MV-4-11 (cell line): ENCODE measurements at regions not wholly inside any gene's neighbourhood (a gene's known extent, or its start where the extent isn't known, plus 50 kb on each side); places are given as distances from the start of the nearest gene placed in this dataset.
"Not testable (repeated sequence)": the region's sequence is repeated elsewhere in the genome, so short reads cannot be mapped to it uniquely, and the experiment has no call there.

Experiments
- DNase-seq: peaks from one replicate; lab custom pipeline; 2025; lab: John Stamatoyannopoulos, UW

DNA sequence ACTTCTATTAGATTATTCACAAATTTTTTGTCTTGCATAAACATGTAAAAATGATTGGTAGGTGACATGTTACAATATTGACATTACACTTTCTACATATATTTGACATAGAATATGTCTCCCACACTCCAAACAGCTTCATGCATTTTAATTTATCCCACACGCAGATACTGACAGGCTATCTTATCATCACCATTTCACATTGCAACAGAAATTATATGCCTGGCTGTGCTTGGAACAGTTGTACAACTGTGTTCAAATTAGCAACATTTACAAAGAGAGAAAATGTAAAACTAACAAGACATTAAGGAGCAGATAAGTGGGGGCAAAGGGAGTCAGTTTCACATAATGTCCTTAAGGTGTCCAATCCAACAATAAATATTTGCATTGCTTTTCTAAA, 1208.5 kb downstream of the NSUN3 start:
- no peak for DNase-seq

DNA sequence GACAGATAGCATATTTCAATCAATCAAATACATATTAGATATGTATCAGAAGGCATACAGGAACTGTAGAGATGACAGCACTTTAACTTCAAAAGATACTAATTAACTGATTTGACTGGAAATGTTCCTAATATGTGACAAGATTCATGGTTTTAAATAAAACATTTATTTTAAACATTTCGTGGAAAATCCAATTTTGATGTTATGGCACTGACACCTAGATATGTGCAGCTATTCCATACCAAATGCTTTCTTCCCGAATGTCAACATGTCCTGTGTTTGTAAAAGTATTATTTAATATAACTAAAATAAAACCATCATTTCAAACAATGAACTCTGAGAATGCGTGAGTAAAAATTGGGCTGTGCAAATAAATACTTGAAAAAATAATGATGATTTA, 1209.3 kb downstream of the NSUN3 start:
- DNase-seq: no peak

DNA sequence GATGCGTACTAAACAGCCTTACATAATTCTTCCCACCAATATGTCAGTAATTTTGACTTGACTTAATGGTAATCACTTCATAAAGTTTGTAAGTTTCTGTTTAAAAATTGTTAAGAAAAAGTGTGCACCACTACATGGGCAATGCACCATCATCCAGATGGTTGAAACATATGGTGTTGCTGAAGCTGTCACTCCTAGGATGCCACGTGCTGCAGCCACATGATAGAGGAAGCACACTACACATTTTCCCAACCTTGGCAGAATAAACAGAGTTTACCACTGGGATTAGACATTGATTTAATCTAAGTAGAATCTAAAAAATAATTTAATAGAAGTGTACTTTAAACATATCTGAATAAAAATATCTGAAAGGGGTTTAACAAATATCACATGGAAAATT, 1209.9 kb downstream of the NSUN3 start:
- DNase-seq: no peak

DNA sequence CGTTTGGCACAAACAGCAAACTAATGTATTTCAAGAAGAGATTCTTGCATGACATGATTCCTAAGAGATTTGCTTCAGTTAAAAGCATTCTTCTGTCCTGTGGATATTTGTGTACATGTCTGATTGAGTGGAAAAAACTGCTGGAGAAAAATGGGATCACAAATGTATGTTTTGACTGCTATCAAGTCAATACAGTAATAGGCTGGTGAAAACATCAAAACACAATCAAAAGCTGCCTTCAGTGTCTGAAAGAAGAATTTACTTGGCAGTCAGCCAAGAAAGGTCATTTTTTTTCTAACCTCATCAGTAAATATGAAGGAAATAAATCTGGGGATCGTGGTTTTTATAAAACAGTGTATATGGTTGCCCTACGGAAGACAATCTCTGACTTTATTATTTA, 1214.8 kb downstream of the NSUN3 start:
- no peak for DNase-seq

DNA sequence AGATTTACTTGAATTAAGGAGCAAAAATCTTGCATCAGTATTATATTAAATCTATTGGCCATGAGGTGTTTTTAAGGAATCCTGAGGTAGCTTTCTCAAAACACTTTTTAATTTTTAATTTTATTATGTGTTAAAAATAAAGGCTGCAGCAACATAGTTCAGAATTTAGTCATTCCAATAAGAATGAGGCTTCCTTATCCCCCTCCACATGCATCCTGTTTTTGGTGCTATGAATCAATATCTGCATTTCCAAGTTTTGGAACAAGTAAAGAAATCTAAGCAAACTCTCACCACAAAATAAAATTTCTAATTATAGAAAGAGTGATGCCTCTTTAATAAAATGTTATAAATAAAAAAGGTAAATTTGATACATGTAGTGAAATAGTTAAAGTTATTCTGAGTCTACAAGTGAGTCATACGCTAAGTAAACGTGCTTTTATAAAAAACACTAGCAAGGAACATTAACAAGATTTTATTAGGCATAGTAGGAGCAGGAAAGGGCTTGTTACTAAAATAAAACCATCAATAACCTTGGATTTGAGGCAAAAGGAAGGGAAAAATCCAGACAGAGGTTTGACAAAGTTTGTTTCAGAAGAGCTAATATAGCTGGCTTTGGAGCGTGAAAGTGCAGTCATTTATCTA, 1218.0 kb downstream of the NSUN3 start:
- DNase-seq: no peak

DNA sequence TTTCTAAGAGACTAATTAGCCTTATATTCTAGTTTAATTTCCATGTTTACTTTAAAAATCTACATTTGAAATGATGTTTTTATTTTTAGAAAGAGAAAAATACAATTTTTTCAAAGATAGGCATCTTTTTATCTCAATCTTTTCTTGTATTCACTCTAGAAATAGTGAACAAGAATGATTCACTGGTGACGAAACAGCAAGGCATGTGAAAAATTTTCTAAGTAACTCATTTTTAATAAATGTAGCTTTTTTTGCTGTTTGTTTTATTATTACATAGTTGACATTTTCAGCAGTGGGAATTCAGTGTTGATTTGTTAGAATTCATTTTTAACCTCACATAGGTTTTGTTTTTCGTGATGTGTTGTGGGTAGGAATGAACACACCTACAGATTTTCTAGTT, 1226.4 kb downstream of the NSUN3 start:
- DNase-seq: no peak

DNA sequence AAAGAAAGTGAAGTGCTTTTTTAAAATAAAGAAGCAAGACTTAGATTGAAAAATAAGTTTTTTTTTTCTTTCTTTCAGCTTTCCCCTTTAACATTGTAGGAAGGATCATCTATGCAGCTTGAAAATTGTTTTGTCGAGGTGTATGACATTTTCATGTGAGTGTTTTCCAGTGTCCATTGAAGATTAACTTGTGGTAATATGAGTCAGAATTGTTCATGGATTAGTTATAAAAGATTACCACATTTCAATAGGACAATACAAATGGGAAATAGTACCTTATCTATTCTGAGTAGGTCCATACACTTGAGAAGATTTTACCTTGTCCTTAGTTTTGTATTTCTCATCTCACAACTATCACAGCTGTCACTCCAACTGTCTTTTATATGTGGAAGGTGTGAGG, 1234.7 kb downstream of the NSUN3 start:
- no peak for DNase-seq

DNA sequence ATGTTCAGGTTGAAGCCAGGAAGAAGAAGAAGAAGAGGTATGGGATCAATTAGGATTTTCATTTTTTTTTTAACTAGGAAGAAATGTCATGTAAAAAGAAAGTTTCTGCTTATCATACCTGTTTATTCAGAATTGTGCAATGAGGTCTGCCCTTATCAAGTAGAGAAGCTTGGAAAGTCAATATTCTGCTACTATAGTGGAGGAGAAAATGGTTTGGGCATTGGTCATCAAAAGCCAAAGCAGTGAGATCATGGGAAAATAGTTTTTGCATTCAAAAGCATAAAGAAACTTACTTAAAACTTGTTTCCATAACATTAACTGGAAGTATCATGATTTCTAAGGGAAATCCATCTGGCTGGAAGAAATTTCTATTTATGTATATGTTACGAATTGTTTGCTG, 1239.2 kb downstream of the NSUN3 start:
- no peak for DNase-seq

DNA sequence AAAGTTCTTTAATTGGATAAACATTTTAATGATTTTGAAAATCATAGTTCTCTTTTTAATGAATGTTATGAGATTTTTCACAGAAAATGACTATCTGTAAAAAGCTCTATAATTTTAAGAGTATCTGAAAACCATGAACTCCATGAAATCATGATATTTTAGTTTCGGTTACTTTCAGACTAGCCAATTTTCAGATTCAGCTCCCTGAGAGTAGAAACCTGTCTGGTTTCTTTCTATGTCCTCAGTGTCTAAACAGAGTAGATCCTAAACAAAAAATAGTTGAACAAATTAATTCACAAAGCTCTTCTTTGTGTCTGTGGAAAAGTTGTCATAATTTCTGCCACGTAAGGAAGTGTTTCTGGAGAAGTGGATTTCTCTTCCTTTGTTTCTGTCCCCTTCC, 1247.7 kb downstream of the NSUN3 start:
- DNase-seq: no peak

DNA sequence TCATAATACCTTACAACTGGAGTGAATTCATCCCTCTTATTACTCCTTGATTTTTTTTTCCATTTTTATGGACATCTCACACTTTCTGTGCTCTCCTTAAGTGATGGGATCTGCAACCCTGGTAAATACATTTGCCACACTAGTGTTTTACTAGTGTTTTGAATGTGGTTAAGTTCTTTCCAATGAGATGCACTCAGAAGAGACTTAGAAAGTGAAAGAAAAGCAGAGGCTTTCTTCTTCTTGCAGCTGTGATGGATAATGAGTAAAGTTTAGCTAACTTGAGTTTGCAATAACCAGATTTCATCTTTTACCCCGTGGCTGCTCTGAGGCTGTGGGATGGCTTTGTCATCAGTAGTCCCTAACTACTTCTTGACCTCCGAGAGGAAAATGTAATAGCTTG, 1248.4 kb downstream of the NSUN3 start:
- no peak for DNase-seq

DNA sequence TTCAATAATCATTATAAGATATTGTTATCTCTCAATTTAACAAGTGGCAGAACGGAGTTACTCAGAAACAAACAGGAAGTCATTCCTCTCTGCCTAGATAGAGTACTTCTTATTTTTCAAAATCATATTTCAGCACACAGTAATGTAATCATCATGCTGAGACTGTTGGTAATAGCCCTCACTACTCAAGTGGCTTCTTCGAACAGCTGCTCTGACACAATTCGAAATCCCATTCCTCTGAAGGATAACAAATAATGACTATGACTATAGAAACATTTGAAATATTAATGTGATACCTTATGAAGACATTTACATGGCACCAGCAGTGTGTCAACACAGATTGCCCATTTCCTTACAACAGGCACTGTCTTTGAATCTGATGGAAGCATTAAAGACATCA, 1249.8 kb downstream of the NSUN3 start:
- no peak for DNase-seq

DNA sequence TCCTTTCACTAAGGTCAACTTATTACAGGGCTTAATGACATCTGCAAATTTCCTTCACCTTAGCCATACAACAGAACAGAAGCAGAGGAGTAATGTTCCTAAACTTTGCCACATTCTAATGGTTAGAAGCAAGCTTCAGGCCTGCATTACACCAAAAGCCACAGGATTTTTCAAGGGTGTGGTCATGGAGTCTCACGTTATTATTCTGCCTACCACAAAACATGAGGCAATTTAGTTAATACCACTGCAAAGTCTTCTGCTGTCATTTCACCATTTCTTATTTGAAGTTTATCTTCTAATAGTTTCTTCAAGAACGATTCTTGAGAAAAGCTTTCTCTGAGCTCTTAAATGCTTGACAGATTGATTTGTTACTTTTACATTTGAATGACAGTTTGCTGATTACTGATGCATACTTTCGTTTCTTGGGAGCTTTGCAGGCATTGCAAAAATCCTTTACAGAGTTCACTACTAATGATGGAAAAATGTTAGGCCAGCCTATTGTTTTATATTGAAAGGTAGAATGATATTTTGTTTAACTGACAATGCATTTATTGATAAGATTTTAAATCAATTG, 1257.1 kb downstream of the NSUN3 start:
- no peak for DNase-seq

DNA sequence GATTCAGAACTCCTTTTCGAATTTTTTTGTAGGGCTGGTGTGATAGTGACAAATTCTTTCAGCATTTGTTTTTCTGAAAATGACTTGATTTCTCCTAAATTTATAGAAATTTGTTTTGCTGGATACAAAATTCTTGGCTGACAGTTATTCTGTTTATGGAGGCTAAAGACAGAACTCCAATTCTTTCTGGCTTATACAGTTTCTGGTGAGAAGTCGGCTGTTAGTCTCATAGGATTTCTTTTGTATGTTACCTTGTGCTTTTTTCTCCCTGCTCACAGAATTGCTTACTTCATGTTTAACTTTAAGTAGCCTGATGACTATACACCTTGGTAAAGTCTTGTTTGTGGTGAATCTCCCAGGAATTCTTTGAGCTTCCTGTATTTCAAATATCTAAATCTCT, 1264.6 kb downstream of the NSUN3 start:
- no peak for DNase-seq

DNA sequence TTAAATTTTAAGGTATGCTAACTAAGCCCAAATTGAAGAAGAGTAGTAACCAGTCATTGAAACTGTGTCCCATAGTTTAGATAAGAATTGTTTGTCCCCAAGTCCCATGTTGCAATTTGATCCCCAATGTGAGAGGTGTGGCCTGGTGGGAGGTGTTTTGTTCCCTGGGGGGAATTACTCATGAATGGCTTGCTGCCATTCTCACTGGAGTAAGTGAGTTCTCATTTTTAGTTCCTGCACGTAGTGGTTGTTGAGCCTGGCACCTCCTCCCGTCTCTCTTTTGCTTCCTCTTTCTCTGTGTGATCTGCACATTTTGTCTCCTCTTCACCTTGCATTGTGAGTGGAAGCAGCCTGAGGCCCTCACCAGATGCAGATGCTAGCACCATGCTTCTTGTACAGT, 1271.0 kb downstream of the NSUN3 start:
- peak; percentile 37 for DNase-seq

DNA sequence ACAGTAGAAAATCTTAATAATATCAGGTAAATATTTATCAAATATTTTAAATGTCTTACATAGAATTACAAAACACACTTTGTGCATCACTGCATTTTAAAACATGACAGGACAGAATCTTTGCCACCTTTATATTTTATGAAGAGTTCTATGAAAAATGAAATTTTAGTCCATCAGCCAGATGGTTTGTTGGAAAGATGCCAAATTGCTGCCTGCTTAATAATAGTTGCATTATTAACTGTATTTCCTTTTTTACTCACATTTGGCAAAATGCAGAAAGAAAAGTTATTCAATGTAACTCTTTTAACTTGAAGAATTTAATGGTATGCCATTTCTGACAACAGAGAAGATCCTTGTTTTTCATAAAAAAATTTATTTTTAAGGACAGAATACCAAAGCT, 1271.6 kb downstream of the NSUN3 start:
- DNase-seq: no peak

DNA sequence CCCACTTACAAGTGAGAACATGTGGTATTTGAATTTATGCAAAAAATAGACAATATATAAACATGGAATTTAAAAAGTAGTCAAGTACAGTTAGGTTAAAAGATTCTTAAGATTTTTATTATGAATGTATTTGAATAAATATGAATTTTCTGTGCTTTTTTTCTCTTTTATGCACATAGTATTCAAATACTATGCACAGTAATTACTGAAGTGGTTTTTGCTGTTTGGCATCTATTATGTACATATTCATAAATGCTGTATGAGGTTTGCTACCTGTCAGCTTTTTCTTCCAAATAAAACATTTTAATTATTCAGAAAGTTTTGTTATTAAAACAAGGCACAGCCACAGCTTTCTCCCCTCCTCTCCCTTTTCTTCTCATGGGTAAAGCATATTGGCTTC, 1272.7 kb downstream of the NSUN3 start:
- no peak for DNase-seq

DNA sequence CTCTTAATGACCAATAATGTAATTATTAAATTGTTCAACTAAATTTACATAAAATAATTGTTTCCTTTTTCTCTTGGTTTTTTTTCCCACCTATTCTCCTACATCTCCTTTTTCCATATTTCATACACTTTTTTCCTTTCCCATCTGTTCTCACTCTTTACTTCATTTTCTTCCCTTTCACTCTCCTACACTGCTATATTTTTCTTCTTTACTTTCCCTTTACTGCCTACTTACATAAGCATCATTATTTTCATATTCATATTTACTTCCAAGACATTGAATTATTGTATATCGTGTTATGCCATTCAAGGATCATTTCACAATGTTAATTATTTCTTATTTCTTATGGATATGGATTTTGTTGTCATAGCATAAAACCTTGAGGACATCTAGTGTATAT, 1275.6 kb downstream of the NSUN3 start:
- DNase-seq: no peak

DNA sequence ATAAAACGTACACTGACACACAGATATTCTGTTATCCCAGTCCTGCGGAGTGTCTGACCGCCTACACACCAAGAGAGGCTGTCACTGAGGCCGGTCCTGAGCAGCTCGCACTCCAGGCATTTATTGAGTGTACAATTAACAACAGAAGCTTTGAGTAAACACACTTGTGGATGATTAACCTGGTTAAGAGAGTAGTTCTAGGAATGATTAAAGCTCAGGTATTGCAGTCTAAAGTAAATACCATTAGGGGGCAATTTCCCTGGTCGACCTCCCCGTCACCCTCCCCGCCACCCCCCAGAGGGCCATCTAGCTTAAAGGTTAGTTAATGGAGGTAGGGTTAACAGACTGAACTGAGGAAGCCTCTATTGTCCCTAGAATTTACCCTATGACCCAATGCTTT, 1278.5 kb downstream of the NSUN3 start:
- DNase-seq: no peak

DNA sequence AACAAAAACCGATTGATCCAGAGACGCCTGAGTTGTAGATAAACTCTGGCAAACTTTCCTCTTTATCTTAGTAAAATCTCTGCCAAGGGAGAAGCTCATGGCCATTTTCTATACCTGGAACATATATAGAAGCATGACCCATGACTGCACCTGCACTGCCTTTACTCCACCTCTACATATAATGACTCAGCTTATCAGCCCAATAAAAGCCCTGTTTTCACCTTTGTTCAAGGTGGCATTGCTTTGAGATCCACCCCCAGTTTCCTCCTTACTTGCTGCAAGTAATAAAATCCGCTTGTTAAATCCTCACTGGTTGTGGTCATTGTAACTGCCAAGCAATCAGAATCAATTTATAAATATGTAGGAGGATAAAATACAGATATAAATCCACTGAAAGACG, 1280.4 kb downstream of the NSUN3 start:
- DNase-seq: no peak

DNA sequence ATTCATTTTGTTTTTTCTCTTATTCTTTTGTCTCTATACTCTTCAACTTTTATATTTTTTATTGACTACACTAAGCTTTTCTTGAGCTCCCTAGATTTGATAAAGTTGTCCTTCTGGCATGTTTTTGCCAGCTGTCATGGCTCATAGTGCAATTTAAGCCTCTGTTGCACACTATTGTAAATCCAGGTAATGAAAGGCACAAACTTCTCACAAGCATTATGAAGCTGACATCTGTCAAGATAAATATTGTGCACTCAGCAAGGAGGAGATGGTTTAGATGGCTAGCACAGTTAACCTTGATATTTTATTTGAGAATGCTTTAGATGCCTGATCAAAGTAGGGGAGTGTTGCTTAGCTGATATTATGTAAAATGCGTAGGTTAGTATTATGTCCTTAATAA, 1280.9 kb downstream of the NSUN3 start:
- no peak for DNase-seq

DNA sequence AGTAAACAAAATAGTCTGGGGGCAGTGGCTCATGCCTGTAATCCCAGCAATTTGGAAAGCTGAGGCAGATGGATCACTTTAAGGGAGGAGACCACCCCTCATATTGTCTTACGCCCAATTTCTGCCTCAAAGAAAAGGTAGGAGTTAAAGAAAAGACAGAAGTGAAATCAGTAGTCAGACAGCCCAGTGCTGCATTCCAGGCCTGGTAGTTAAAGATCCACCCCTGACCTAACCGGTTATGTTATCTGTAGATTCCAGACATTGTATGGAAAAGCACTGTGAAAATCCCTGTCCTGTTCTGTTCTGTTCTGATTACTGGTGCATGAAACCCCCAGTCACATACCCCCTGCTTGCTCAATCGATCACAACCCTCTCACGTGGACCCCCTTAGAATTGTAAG, 1285.1 kb downstream of the NSUN3 start:
- DNase-seq: not testable (repeated sequence)

DNA sequence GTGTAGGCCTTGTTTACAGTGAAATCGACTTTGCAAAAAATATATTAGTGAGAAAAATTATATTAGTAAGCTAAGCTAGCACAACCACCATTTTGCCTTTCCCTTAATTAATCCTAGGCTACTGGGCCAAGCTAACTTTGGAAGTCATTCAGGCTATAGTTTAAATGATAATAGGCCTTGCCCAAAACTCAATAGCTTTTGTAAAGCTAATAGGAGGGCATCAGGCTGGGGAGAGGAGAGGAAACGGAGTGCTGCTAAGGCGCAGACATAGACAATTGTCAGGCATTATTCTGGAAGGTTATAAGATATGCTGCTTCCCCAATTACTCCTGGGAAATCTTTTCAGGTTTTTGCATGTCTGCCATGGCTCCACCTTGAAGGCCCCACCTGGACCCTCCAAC, 1286.0 kb downstream of the NSUN3 start:
- no peak for DNase-seq

DNA sequence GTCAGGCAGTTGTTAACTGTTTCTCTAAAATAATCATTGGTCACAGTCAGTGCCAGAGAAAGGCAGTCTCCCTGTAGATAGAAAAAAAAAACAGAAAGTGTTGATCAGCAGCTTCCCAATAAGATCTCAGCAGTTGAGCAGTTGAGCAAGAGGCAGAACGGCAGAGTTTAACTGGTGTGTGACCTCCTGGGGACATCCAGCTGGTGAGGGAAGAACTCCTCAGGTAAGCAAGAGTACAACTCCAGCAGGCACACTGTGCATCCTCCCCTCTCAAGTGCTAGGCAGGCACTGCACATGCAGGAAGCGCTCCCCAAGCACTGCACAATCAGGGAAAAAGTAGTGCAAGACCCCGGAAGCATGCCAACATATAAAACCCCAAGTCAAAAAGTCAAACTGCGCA, 1287.2 kb downstream of the NSUN3 start:
- DNase-seq: no peak

DNA sequence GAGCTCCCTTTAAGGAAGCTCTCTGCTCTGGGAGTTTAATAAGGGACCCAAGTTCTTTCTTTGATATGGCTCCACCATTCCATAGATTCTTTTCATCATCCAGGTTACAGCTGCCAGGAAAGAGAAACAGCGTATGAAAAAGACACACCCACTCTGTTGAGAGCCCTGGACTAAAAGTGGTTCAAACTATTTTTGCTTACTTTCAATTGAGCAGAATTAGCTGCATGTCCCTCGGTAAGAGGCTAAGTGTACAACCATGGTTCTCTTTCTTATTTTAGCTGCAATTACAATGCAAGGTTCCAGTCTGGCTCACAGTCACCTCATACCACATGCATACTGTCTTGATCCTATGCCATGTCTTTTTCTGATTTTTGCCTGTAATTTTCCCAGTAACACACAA, 1288.3 kb downstream of the NSUN3 start:
- DNase-seq: no peak

DNA sequence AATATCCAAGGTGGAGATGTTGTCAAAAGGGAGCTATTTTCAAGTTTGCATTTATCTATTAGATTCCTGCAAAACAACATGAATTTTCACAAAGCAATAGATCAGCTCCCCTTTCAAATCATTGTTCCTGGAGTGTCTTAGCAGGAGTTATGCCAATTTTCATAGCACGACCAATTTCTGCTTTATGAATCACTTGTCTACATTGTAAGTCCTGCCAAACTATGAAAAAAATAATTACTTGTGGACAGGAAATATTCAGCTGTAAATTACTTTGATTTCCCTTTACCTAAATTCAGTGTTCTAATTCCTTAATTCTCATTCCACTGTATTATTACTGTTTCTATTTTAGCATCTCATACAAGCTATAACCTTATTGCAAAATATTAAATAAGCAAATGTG, 1289.6 kb downstream of the NSUN3 start:
- DNase-seq: no peak
